ENCODE measurements at regions not wholly inside any gene's neighbourhood (a gene's known extent, or its start where the extent isn't known, plus 50 kb on each side); places are given as distances from the start of the nearest gene placed in this dataset.

- H3K9ac ChIP-seq (ENCODE audit: insufficient read depth in 1 of 2, low read depth in 2 of 2, low read length in 2 of 2) = no peak overlapping the region
- H3K4me1 ChIP-seq (replicated peaks in 1 of 2; ENCODE audit: control insufficient read depth in 2 of 2, insufficient read depth in 2 of 2, low read length in 2 of 2) = no peaks in the 10 kb centered on the region
- in situ Hi-C loops (cut with MboI) (no loop called here), intact Hi-C loops (cut with micrococcal nuclease) (no loop called here)
- CTCF ChIA-PET (ENCODE audit: low intra/inter-chr PET ratio) = no interaction called here
- no peaks in the 10 kb centered on the region for H3K9me1 ChIP-seq (ENCODE audit: control insufficient read depth, insufficient read depth, low read length)
- no peak overlapping the region for H3K4me3 ChIP-seq
- H3K79me2 ChIP-seq (ENCODE audit: control insufficient read depth, insufficient read depth, low read length) = no peaks in the 10 kb centered on the region
- no peak overlapping the region for H3K27ac ChIP-seq (ENCODE audit: extremely low read depth, low read depth, low read length)
- POLR2A ChIA-PET = interaction anchor here (0.7 to 1.5 kb wide), 3 partner anchors 14 to 325 kb away, joined by 3 read pairs; no protein-coding TSS in a partner anchor
- DNase-seq (ENCODE audit: extremely low read depth in 1 of 4, low spot score in 3 of 4) = no peak
- no TSS peak for BruUV-seq (replicated peaks)
- no peaks in the 10 kb centered on the region for H3K36me3 ChIP-seq (ENCODE audit: control insufficient read depth, insufficient read depth, low read length)
- WGBS (ENCODE audit: insufficient coverage, low coverage, missing lambda C conversion rate) = 0% methylated on average over 8 of the region's 8 CpGs
- ATAC-seq = no peak
- no peaks in the 10 kb centered on the region for H3K9me3 ChIP-seq (replicated peaks; ENCODE audit: control insufficient read depth, insufficient read depth, low read depth, low read length)
- 0 out of 2 replicates have a peak, but pooled peaks cover 2% of the 10 kb centered on the region for H4K20me1 ChIP-seq (replicated peaks; ENCODE audit: control insufficient read depth, insufficient read depth, low read length)
- H3K4me2 ChIP-seq (ENCODE audit: insufficient read depth, low read length) = no peak overlapping the region
- TF ChIP-seq HMG20B (CRISPR knock-in tag; IDR thresholded peaks at IDR 0.05) (no peak), SIRT6 (IDR thresholded peaks at IDR 0.05; ENCODE audit: low read depth, low read length) (no peak), KAT2B (IDR thresholded peaks at IDR 0.05; ENCODE audit: low read depth, low read length) (no peak), HEY1 (CRISPR knock-in tag; IDR thresholded peaks at IDR 0.05; ENCODE audit: borderline replicate concordance) (no peak), PTBP1 (IDR thresholded peaks at IDR 0.05; ENCODE audit: low read depth, low read length) (no peak), HNRNPL (IDR thresholded peaks at IDR 0.05; ENCODE audit: low read depth, low read length) (no peak), ZKSCAN8 (CRISPR knock-in tag; IDR thresholded peaks at IDR 0.05) (no peak), HNRNPH1 (optimal IDR thresholded peaks at IDR 0.05; ENCODE audit: low read depth, low read length) (no peak), RNF2 (IDR thresholded peaks at IDR 0.05) (no peak), MBD2 (IDR thresholded peaks at IDR 0.05; ENCODE audit: borderline replicate concordance, low read depth) (no peak), C11orf30 (IDR thresholded peaks at IDR 0.05; ENCODE audit: low read depth) (no peak), L3MBTL2 (IDR thresholded peaks at IDR 0.05) (no peak), MTA2 (IDR thresholded peaks at IDR 0.05; ENCODE audit: low read depth) (no peak), GATA2 (CRISPR knock-in tag; IDR thresholded peaks at IDR 0.05) (no peak), NR4A1 (CRISPR knock-in tag; IDR thresholded peaks at IDR 0.05) (no peak), NR4A1 (tag; IDR thresholded peaks at IDR 0.05) (no peak)
- no peak for FAIRE-seq
- no peak overlapping the region for H2AFZ ChIP-seq (ENCODE audit: low read depth, low read length)
- H3K27me3 ChIP-seq (ENCODE audit: control insufficient read depth in 2 of 2, insufficient read depth in 2 of 2, low read length in 2 of 2) = peaks cover 16 to 22% of the 10 kb centered on the region in 2 experiments; a peak in 4 of 5 replicates
Observed at GRCh38 chr9:95760791-95761190, 114.7 kb upstream of the ERCC6L2 start.

Measured in K562 (cell line).